Activated B cell treated with CpG ODN at 0.5 μM for 24 hours (primary cell): ENCODE measurements at regions not wholly inside any gene's neighbourhood (a gene's known extent, or its start where the extent isn't known, plus 50 kb on each side); places are given as distances from the start of the nearest gene placed in this dataset.

ENCODE experiments used
- ATAC-seq: fragments of 200-7000 bp; cut with Tn5 transposase; one replicate; pipeline ENCODE4 v1.10.0; 2021; ENCODE audit warnings: low read depth, mild to moderate bottlenecking, moderate library complexity
- CTCF ChIA-PET: fragments of 350-600 bp; sonication (Branson Sonifier 250); formaldehyde crosslinking; loops from one replicate; lab custom pipeline; 2021; ENCODE audit warnings: antibody characterized with exemption; lab: Charles Lee
- POLR2A ChIA-PET: fragments of 350-600 bp; sonication (Branson Sonifier 250); formaldehyde crosslinking; loops from one replicate; lab custom pipeline; 2021; ENCODE audit warnings: antibody characterized with exemption; lab: Charles Lee
- DNase-seq: peaks from one replicate; pipeline ENCODE4 v3.0.0; 2022
- H3K27ac Mint-ChIP-seq: one replicate; pipeline ENCODE4 v1.8.0; 2020; ENCODE audit warnings: mixed read lengths
- H3K27me3 Mint-ChIP-seq: one replicate; pipeline ENCODE4 v1.8.0; 2021; ENCODE audit warnings: mixed read lengths
- H3K36me3 Mint-ChIP-seq: one replicate; pipeline ENCODE4 v1.8.0; 2021; ENCODE audit warnings: low read depth, mixed read lengths
- H3K4me1 Mint-ChIP-seq: one replicate; pipeline ENCODE4 v1.8.0; 2021; ENCODE audit warnings: mixed read lengths
- H3K4me3 Mint-ChIP-seq: one replicate; pipeline ENCODE4 v1.8.0; 2020; ENCODE audit warnings: mild to moderate bottlenecking, mixed read lengths
- H3K9me3 Mint-ChIP-seq: one replicate; pipeline ENCODE4 v1.8.0; 2020; ENCODE audit warnings: mixed read lengths
- intact Hi-C: fragments of 100-400 bp; cut with micrococcal nuclease; formaldehyde crosslinking; loops from one replicate; pipeline ENCODE4 v1.15.1; 2024
- TF ChIP-seq, protein P1 (sequence below): fragments of 200-600 bp; IDR thresholded peaks from one replicate; pipeline ENCODE4 v1.8.0; 2022; ENCODE audit warnings: antibody characterized with exemption, mild to moderate bottlenecking

DNA sequence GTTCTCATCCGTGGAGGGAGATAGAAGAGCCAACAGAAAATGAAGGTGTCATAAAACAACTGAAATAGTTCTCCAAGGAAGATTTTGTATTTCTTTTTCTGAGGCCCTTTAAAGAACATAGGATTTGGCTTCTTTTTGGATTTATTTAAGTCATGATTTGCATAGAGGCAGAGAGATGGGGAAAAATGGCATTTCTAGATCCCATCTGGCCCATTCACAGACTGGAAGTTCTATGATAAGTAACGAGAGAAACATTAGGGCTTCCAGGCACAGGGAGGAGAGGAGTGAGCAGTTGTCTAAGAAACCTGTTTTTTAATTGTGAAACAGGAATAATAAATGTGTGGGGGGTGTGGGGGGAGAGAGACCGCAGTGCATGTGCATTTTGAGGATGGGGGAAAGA, 285.8 kb upstream of the LMCD1 start:
- H3K36me3 Mint-ChIP-seq, result no peaks in the 10 kb centered on the region

DNA sequence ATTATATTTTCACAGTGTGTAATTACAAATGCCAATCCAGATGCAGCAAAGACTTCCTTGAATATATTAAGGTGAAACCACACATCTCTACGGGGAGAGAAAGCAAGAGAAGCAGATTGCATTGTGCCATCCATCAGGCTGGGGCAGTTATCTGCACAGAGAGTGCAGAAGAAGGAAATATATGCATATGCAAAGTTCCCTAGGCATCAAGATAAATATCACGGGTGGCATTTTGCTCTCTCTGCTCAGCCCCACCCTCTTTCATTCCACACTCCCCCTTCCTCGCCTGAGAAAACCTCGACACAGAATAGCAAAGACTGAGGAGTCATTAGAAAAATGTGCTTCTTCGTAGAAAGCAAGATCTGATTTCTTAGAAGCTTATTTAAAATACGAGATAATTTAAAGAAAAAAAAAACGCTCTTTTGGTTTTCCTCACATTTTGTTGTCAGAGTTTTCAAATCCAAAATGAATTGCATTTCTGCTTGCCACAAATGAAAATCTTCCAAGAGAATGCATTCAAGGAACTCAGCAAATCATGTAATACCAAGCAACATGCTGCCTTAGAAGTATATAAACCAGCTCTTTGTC, 283.2 kb upstream of the LMCD1 start:
- H3K36me3 Mint-ChIP-seq, result no peaks in the 10 kb centered on the region
- ATAC-seq (no peak), DNase-seq (no peak)
- peaks cover 3% of the 10 kb centered on the region for H3K9me3 Mint-ChIP-seq
- H3K4me3 Mint-ChIP-seq, result no peak overlapping the region
- intact Hi-C loops, result no loop called here
- POLR2A ChIA-PET, result no interaction called here
- no peak overlapping the region for H3K27ac Mint-ChIP-seq
- no peaks in the 10 kb centered on the region for H3K4me1 Mint-ChIP-seq
- CTCF ChIA-PET, result no interaction called here
- TF ChIP-seq, protein P1, sequence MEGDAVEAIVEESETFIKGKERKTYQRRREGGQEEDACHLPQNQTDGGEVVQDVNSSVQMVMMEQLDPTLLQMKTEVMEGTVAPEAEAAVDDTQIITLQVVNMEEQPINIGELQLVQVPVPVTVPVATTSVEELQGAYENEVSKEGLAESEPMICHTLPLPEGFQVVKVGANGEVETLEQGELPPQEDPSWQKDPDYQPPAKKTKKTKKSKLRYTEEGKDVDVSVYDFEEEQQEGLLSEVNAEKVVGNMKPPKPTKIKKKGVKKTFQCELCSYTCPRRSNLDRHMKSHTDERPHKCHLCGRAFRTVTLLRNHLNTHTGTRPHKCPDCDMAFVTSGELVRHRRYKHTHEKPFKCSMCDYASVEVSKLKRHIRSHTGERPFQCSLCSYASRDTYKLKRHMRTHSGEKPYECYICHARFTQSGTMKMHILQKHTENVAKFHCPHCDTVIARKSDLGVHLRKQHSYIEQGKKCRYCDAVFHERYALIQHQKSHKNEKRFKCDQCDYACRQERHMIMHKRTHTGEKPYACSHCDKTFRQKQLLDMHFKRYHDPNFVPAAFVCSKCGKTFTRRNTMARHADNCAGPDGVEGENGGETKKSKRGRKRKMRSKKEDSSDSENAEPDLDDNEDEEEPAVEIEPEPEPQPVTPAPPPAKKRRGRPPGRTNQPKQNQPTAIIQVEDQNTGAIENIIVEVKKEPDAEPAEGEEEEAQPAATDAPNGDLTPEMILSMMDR, result no peak
- peaks cover 2% of the 10 kb centered on the region for H3K27me3 Mint-ChIP-seq

More for the DNA sequence above, 285.8 kb upstream of the LMCD1 start:
- peaks cover 3% of the 10 kb centered on the region for H3K9me3 Mint-ChIP-seq
- DNase-seq (no peak), ATAC-seq (no peak)
- ChIA-PET POLR2A (no interaction called here), CTCF (no interaction called here)
- no peak overlapping the region for H3K27ac Mint-ChIP-seq
- no peaks in the 10 kb centered on the region for H3K4me1 Mint-ChIP-seq
- TF ChIP-seq, protein P1, result no peak
- no peak overlapping the region for H3K4me3 Mint-ChIP-seq
- peaks cover 2% of the 10 kb centered on the region for H3K27me3 Mint-ChIP-seq
- intact Hi-C loops, result no loop called here

DNA sequence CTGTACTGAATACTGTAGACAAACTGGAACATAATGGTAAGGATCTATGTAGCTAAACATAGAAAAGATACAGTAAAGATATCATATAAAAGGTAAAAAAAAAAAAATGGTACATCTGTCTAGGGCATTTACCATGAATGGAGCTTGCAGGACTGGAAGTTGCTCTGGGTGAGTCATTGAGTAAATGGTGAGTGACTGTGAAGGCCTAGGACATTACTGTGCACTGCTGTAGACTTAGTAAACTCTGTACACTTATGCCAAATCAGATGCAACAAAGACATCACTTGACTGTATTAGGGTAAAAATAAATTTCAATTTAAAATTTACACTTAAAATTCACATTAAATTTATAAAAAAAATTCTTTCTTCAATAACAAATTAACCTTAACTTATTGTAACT, 281.3 kb upstream of the LMCD1 start:
- CTCF ChIA-PET, result no interaction called here

DNA sequence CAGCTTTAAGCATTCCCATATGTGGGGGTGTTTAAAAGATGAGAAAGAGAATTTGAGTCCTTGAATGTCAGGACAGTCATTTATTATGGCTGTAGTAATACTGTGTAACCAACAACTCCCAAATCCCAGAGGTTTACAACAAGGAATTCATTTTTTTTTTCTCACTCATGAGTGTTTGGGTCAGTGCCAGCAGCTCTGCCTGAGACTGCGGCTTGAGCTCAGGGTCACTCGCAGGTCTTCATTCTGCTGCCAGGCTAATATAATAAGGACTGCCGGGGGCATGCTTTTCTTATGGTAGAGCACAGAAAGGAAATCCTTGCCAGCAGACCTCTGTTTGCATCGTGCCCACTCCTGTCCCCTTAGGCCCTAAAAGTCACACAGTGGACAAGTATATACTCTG, 277.9 kb upstream of the LMCD1 start:
- ChIA-PET POLR2A (no interaction called here), CTCF (no interaction called here)
- no peak overlapping the region for H3K27ac Mint-ChIP-seq
- no peaks in the 10 kb centered on the region for H3K4me1 Mint-ChIP-seq
- no peaks in the 10 kb centered on the region for H3K27me3 Mint-ChIP-seq
- no peak for DNase-seq
- H3K36me3 Mint-ChIP-seq, result no peaks in the 10 kb centered on the region
- intact Hi-C loops, result no loop called here
- H3K4me3 Mint-ChIP-seq, result no peak overlapping the region
- no peak for ATAC-seq
- no peaks in the 10 kb centered on the region for H3K9me3 Mint-ChIP-seq
- TF ChIP-seq, protein P1, result no peak

More for the DNA sequence above, 281.3 kb upstream of the LMCD1 start:
- intact Hi-C loops, result no loop called here
- H3K4me3 Mint-ChIP-seq, result no peak overlapping the region
- H3K9me3 Mint-ChIP-seq, result peaks cover 3% of the 10 kb centered on the region
- ATAC-seq (no peak), DNase-seq (no peak)
- H3K27me3 Mint-ChIP-seq, result no peaks in the 10 kb centered on the region
- no peaks in the 10 kb centered on the region for H3K36me3 Mint-ChIP-seq
- TF ChIP-seq, protein P1, result no peak
- POLR2A ChIA-PET, result no interaction called here
- H3K27ac Mint-ChIP-seq, result no peak overlapping the region
- no peaks in the 10 kb centered on the region for H3K4me1 Mint-ChIP-seq

DNA sequence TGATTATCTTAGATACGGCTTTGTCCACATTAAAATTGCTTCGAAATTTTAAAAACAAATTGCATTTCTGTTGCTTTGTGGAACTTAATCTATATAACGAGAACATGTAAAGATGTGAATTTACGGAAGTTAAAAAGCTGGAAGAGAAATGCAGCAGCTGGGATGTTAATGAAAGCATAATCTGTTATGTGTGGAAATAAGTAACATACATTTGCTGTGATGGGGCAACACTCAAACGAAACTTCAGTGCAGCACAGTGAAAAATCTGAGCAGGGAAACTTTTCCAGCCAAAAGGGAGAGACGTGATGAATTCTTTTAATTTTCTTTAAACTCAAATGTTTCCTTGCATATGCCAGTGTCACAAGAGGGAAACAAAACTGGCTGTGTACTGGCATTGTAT, 276.7 kb upstream of the LMCD1 start:
- Mint-ChIP-seq H3K4me3 (no peak overlapping the region), H3K27ac (no peak overlapping the region), H3K27me3 (no peaks in the 10 kb centered on the region), H3K4me1 (no peaks in the 10 kb centered on the region), H3K36me3 (no peaks in the 10 kb centered on the region), H3K9me3 (no peaks in the 10 kb centered on the region)
- ATAC-seq (no peak), DNase-seq (no peak)
- intact Hi-C loops, result no loop called here
- POLR2A ChIA-PET, result no interaction called here
- TF ChIP-seq, protein P1, result no peak
- CTCF ChIA-PET, result no interaction called here
